ENCODE measurements at regions not wholly inside any gene's neighbourhood (a gene's known extent, or its start where the extent isn't known, plus 50 kb on each side); places are given as distances from the start of the nearest gene placed in this dataset.

- TF ChIP-seq CTCF (IDR thresholded peaks at IDR 0.05) (no peak), POLR2A (IDR thresholded peaks at IDR 0.05) (no peak)
Measured at GRCh38 chr4:115655626-115656025, 542.2 kb upstream of the NDST4 start.
